Chondrocyte (in vitro differentiated cells): ENCODE measurements at regions not wholly inside any gene's neighbourhood (a gene's known extent, or its start where the extent isn't known, plus 50 kb on each side); places are given as distances from the start of the nearest gene placed in this dataset.

Experiments
- DNase-seq: peaks from one replicate; pipeline ENCODE4 v3.0.0; 2021; ENCODE audit warnings: mixed read lengths, low spot score
- H3K27ac Mint-ChIP-seq: one replicate; pipeline ENCODE4 v1.8.0; 2021; ENCODE audit warnings: mild to moderate bottlenecking, moderate library complexity, mixed read lengths; ENCODE audit not compliant: unreplicated experiment
- H3K27me3 Mint-ChIP-seq: 2 replicates; pipeline ENCODE4 v1.8.0; 2021; ENCODE audit warnings: low read depth, mixed read lengths
- H3K36me3 Mint-ChIP-seq: 2 replicates; pipeline ENCODE4 v1.8.0; 2021; ENCODE audit warnings: low read depth, mixed read lengths
- H3K4me1 Mint-ChIP-seq: 2 replicates; pipeline ENCODE4 v1.8.0; 2021; ENCODE audit warnings: low read depth, mild to moderate bottlenecking, mixed read lengths
- H3K4me3 Mint-ChIP-seq: one replicate; pipeline ENCODE4 v1.8.0; 2021; ENCODE audit warnings: mild to moderate bottlenecking, moderate library complexity, mixed read lengths; ENCODE audit not compliant: unreplicated experiment
- H3K9me3 Mint-ChIP-seq: 2 replicates; pipeline ENCODE4 v1.8.0; 2021; ENCODE audit warnings: low read depth, mixed read lengths
- CTCF ChIP-seq: fragments of 200-600 bp; sonication (generic); IDR thresholded peaks from 2 replicates; pipeline ENCODE4 v1.5.0; 2021; ENCODE audit warnings: antibody characterized with exemption, mild to moderate bottlenecking, moderate library complexity

GRCh38 chr17:14805348-14805747 lies 459.8 kb downstream of the PMP22 start:
- Mint-ChIP-seq H3K27ac (no peak overlapping the region), H3K4me1 (peaks cover 8% of the 10 kb centered on the region), H3K4me3 (no peak overlapping the region), H3K9me3 (peaks cover 26% of the 10 kb centered on the region), H3K36me3 (peaks cover 4% of the 10 kb centered on the region), H3K27me3 (no peaks in the 10 kb centered on the region)
- TF ChIP-seq CTCF = peak; percentile 66
- no peak for DNase-seq

GRCh38 chr17:14803826-14804225 lies 461.3 kb downstream of the PMP22 start:
- Mint-ChIP-seq H3K9me3 (peaks cover 24% of the 10 kb centered on the region), H3K4me3 (no peak overlapping the region), H3K27me3 (no peaks in the 10 kb centered on the region), H3K4me1 (peaks cover 8% of the 10 kb centered on the region), H3K36me3 (peaks cover 4% of the 10 kb centered on the region), H3K27ac (no peak overlapping the region)
- DNase-seq = no peak
- TF ChIP-seq CTCF = no peak

GRCh38 chr17:14797801-14798200 lies 467.3 kb downstream of the PMP22 start:
- no peaks in the 10 kb centered on the region for H3K36me3 Mint-ChIP-seq

GRCh38 chr17:14797021-14797420 lies 468.1 kb downstream of the PMP22 start:
- peaks cover 14% of the 10 kb centered on the region for H3K4me1 Mint-ChIP-seq
- no peak for DNase-seq
- TF ChIP-seq CTCF = no peak
- H3K36me3 Mint-ChIP-seq = no peaks in the 10 kb centered on the region
- H3K9me3 Mint-ChIP-seq = peaks cover 14% of the 10 kb centered on the region
- H3K4me3 Mint-ChIP-seq = no peak overlapping the region
- H3K27me3 Mint-ChIP-seq = no peaks in the 10 kb centered on the region
- H3K27ac Mint-ChIP-seq = no peak overlapping the region

More at GRCh38 chr17:14797801-14798200, 467.3 kb downstream of the PMP22 start:
- Mint-ChIP-seq H3K9me3 (peaks cover 14% of the 10 kb centered on the region), H3K4me3 (no peak overlapping the region), H3K4me1 (peaks cover 10% of the 10 kb centered on the region), H3K27me3 (no peaks in the 10 kb centered on the region), H3K27ac (no peak overlapping the region)
- no peak for DNase-seq
- TF ChIP-seq CTCF = no peak

GRCh38 chr17:14794961-14795360 lies 470.2 kb downstream of the PMP22 start:
- no peak for TF ChIP-seq CTCF
- no peak overlapping the region for H3K4me3 Mint-ChIP-seq
- no peaks in the 10 kb centered on the region for H3K36me3 Mint-ChIP-seq
- DNase-seq = no peak
- no peak overlapping the region for H3K27ac Mint-ChIP-seq
- no peaks in the 10 kb centered on the region for H3K27me3 Mint-ChIP-seq
- peaks cover 3% of the 10 kb centered on the region for H3K9me3 Mint-ChIP-seq
- peaks cover 30% of the 10 kb centered on the region for H3K4me1 Mint-ChIP-seq
